ENCODE measurements at regions not wholly inside any gene's neighbourhood (a gene's known extent, or its start where the extent isn't known, plus 50 kb on each side); places are given as distances from the start of the nearest gene placed in this dataset.
"Not testable (repeated sequence)": the region's sequence is repeated elsewhere in the genome, so short reads cannot be mapped to it uniquely, and the experiment has no call there.

DNA sequence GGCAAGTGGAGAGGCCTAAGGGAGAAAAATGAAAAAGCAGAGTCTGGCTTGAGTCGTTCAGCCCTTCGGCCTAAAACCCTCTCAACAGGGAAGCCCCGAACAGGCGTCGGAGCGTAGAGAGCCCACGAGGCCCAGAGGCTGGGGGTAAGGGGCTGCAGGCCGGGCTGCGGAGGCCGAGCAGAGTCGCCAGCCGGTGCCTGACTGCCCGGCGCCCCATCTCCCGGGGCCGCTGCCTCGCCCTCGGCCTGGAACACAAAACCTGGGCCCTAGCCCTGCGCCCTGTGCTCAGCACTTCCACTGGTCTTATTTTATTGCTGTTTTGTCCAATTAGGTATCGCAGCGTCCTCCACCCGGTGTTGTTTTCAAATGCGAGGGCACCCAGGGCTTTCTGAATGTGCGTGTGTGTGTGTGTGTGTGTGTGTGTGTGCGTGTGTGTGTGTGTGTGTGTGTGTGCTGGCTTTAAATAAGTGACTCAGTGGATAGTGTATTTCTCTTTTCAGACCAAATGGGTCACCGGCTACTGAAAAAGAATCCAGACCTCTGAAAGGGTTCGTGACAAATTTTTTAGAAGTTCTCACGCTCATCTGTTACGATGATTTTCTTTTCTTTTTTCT is 463.1 kb upstream of the ZNG1F start:
- H3K27ac ChIP-seq (ENCODE audit: low read length); H4K20me1 ChIP-seq (ENCODE audit: insufficient read depth); H3K4me3 ChIP-seq (ENCODE audit: low read length); H3K27me3 ChIP-seq (ENCODE audit: insufficient read depth, low read depth, low read length); H3K4me2 ChIP-seq (ENCODE audit: low read length); H3F3A ChIP-seq (ENCODE audit: insufficient read depth, low read length, poor library complexity, severe bottlenecking); H3K79me2 ChIP-seq (replicated peaks; ENCODE audit: insufficient read depth, low read length); H3K9me2 ChIP-seq (ENCODE audit: insufficient read depth, low read length); H3K9ac ChIP-seq (ENCODE audit: low read length); H2AFZ ChIP-seq (ENCODE audit: low read depth, low read length); H3K36me3 ChIP-seq (ENCODE audit: insufficient read depth, low read length); H3K9me3 ChIP-seq (ENCODE audit: low read length): not testable (repeated sequence)

GRCh38 chr9:41650086-41650485 is 461.0 kb upstream of the ZNG1F start:
- H3K79me2 ChIP-seq (replicated peaks; ENCODE audit: insufficient read depth, low read length); H3K9me2 ChIP-seq (ENCODE audit: insufficient read depth, low read length); H3K27me3 ChIP-seq (ENCODE audit: insufficient read depth, low read depth, low read length); H3K4me2 ChIP-seq (ENCODE audit: low read length); H3K27ac ChIP-seq (ENCODE audit: low read length); H3F3A ChIP-seq (ENCODE audit: insufficient read depth, low read length, poor library complexity, severe bottlenecking); H3K9ac ChIP-seq (ENCODE audit: low read length); H3K36me3 ChIP-seq (ENCODE audit: insufficient read depth, low read length); H2AFZ ChIP-seq (ENCODE audit: low read depth, low read length); H4K20me1 ChIP-seq (ENCODE audit: insufficient read depth); H3K4me3 ChIP-seq (ENCODE audit: low read length); H3K9me3 ChIP-seq (ENCODE audit: low read length): not testable (repeated sequence)

DNA sequence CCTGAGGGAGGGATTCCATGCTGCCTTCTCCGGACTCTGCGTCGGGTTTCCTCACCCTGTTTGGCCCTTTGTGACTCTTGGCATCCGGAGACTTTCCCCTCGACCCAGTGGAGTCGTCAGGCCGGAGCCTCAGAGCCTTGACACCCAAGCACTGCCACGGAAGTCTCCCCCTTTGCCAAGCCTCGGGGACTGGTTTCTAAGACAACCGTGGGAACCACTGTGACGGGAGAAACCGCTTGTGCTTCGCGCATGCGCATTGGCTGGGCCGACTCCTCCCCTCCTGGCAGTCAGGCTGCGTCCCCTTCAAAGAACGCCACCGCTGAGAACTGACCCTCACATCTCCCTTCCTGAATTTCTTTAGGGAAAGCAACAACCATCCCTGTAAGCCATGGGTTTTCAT is 459.4 kb upstream of the ZNG1F start:
- not testable (repeated sequence) for H3K4me2 ChIP-seq (ENCODE audit: low read length); H3F3A ChIP-seq (ENCODE audit: insufficient read depth, low read length, poor library complexity, severe bottlenecking); H3K79me2 ChIP-seq (replicated peaks; ENCODE audit: insufficient read depth, low read length); H3K27ac ChIP-seq (ENCODE audit: low read length); H3K36me3 ChIP-seq (ENCODE audit: insufficient read depth, low read length); H3K27me3 ChIP-seq (ENCODE audit: insufficient read depth, low read depth, low read length); H3K9me3 ChIP-seq (ENCODE audit: low read length); H3K9me2 ChIP-seq (ENCODE audit: insufficient read depth, low read length); H4K20me1 ChIP-seq (ENCODE audit: insufficient read depth); H2AFZ ChIP-seq (ENCODE audit: low read depth, low read length); H3K9ac ChIP-seq (ENCODE audit: low read length); H3K4me3 ChIP-seq (ENCODE audit: low read length)

GRCh38 chr9:41646246-41646645 is 457.1 kb upstream of the ZNG1F start:
- H3K36me3 ChIP-seq (ENCODE audit: insufficient read depth, low read length); H2AFZ ChIP-seq (ENCODE audit: low read depth, low read length); H3F3A ChIP-seq (ENCODE audit: insufficient read depth, low read length, poor library complexity, severe bottlenecking); H3K9me2 ChIP-seq (ENCODE audit: insufficient read depth, low read length); H3K27me3 ChIP-seq (ENCODE audit: insufficient read depth, low read depth, low read length); H3K79me2 ChIP-seq (replicated peaks; ENCODE audit: insufficient read depth, low read length); H4K20me1 ChIP-seq (ENCODE audit: insufficient read depth); H3K4me2 ChIP-seq (ENCODE audit: low read length); H3K27ac ChIP-seq (ENCODE audit: low read length); H3K9me3 ChIP-seq (ENCODE audit: low read length); H3K9ac ChIP-seq (ENCODE audit: low read length); H3K4me3 ChIP-seq (ENCODE audit: low read length): not testable (repeated sequence)

DNA sequence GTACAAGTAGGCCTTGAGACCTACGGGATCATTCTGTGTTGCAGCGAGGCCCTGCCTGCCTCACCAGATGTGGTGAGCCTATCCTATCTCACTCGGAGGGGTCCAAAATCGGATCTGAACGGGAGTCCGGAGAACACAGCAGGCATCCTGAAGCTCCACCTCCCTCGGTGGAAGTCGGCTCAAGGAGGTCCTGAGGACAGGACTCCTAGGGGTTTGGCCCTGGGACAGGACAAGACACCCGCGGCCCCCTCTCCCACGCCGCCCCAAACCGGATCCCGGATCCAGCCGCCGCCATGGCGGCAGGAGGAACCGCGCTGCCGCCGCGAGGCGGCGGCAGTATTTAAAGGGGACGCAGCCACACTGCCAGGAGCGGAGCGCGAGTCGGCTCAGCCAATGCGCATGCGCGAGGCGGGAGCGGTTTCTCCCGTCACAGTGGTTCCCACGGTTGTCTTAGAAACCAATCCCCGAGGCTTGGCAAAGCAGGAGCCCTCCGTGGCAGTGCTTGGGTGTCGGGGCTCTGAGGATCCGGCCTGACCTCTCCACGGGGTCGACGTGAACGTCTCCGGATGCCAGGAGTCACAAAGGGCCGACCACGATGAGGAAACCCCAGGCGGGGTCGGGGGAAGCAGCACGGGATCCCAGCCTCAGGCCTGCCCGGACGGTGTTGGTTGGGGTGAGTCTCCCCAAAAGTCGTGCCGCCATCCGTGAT is 454.6 kb upstream of the ZNG1F start:
- H3F3A ChIP-seq (ENCODE audit: insufficient read depth, low read length, poor library complexity, severe bottlenecking); H3K4me3 ChIP-seq (ENCODE audit: low read length); H4K20me1 ChIP-seq (ENCODE audit: insufficient read depth); H3K4me2 ChIP-seq (ENCODE audit: low read length); H3K79me2 ChIP-seq (replicated peaks; ENCODE audit: insufficient read depth, low read length); H3K9ac ChIP-seq (ENCODE audit: low read length); H3K36me3 ChIP-seq (ENCODE audit: insufficient read depth, low read length); H3K9me3 ChIP-seq (ENCODE audit: low read length); H3K9me2 ChIP-seq (ENCODE audit: insufficient read depth, low read length); H3K27ac ChIP-seq (ENCODE audit: low read length); H2AFZ ChIP-seq (ENCODE audit: low read depth, low read length); H3K27me3 ChIP-seq (ENCODE audit: insufficient read depth, low read depth, low read length): not testable (repeated sequence)

DNA sequence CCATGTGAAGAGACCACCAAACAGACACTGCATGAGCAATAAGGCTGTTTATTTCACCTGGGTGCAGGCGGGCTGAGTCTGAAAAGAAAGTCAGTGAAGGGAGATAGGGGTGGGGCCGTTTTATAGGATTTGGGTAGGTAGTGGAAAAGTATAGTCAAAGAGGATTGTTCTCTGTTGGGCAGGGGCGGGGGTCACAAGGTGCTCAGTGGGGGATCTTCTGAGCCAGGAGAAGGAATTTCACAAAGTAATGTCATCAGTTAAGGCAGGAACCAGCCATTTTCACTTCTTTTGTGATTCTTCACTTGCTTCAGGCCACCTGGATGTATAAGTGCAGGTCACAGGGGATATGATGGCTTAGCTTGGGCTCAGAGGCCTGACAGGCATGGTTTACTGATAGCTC is 444.6 kb upstream of the ZNG1F start:
- H3K9ac ChIP-seq (ENCODE audit: low read length); H3K9me2 ChIP-seq (ENCODE audit: insufficient read depth, low read length); H3K9me3 ChIP-seq (ENCODE audit: low read length); H2AFZ ChIP-seq (ENCODE audit: low read depth, low read length); H3K4me3 ChIP-seq (ENCODE audit: low read length); H3K79me2 ChIP-seq (replicated peaks; ENCODE audit: insufficient read depth, low read length); H3K27ac ChIP-seq (ENCODE audit: low read length); H3F3A ChIP-seq (ENCODE audit: insufficient read depth, low read length, poor library complexity, severe bottlenecking); H3K36me3 ChIP-seq (ENCODE audit: insufficient read depth, low read length); H3K27me3 ChIP-seq (ENCODE audit: insufficient read depth, low read depth, low read length); H4K20me1 ChIP-seq (ENCODE audit: insufficient read depth); H3K4me2 ChIP-seq (ENCODE audit: low read length): not testable (repeated sequence)

- not testable (repeated sequence) for H3K9ac ChIP-seq (ENCODE audit: low read length); H3K36me3 ChIP-seq (ENCODE audit: insufficient read depth, low read length); H3K27ac ChIP-seq (ENCODE audit: low read length)
Measured at GRCh38 chr9:41623666-41624065, 434.5 kb upstream of the ZNG1F start.

DNA sequence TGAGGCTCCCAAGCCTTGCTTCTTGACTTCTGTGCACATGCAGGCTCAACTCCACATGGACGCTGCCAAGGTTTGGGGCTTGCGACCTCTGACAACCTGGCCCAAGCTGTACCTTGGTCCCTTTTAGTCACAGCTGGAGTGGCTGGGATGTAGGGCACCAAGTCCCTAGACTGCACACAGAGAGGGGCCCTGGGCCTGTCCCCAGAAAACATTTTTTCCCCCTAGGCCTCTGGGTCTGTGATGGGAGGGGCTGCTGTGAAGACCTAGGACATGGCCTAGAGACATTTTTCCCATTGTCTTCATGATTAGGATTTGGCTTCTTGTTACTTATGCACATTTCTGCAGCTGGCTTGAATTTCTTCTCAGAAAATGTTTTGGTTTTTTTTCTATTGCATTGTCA is 430.1 kb upstream of the ZNG1F start:
- not testable (repeated sequence) for H3K36me3 ChIP-seq (ENCODE audit: insufficient read depth, low read length); H4K20me1 ChIP-seq (ENCODE audit: insufficient read depth); H3K4me3 ChIP-seq (ENCODE audit: low read length); H2AFZ ChIP-seq (ENCODE audit: low read depth, low read length); H3K4me2 ChIP-seq (ENCODE audit: low read length); H3K9me3 ChIP-seq (ENCODE audit: low read length); H3K27me3 ChIP-seq (ENCODE audit: insufficient read depth, low read depth, low read length); H3K9me2 ChIP-seq (ENCODE audit: insufficient read depth, low read length); H3K9ac ChIP-seq (ENCODE audit: low read length); H3K27ac ChIP-seq (ENCODE audit: low read length); H3F3A ChIP-seq (ENCODE audit: insufficient read depth, low read length, poor library complexity, severe bottlenecking); H3K79me2 ChIP-seq (replicated peaks; ENCODE audit: insufficient read depth, low read length)

More at GRCh38 chr9:41623666-41624065, 434.5 kb upstream of the ZNG1F start:
- not testable (repeated sequence) for H4K20me1 ChIP-seq (ENCODE audit: insufficient read depth); H3K27me3 ChIP-seq (ENCODE audit: insufficient read depth, low read depth, low read length); H3K79me2 ChIP-seq (replicated peaks; ENCODE audit: insufficient read depth, low read length); H3K4me3 ChIP-seq (ENCODE audit: low read length); H3F3A ChIP-seq (ENCODE audit: insufficient read depth, low read length, poor library complexity, severe bottlenecking); H3K9me2 ChIP-seq (ENCODE audit: insufficient read depth, low read length); H2AFZ ChIP-seq (ENCODE audit: low read depth, low read length); H3K4me2 ChIP-seq (ENCODE audit: low read length); H3K9me3 ChIP-seq (ENCODE audit: low read length)
